Activated CD4-positive, alpha-beta T cell treated with anti-CD3 and anti-CD28 coated beads, Interleukin-2, amount 50 U/mL, for 4 hours (primary cell): ENCODE measurements at regions not wholly inside any gene's neighbourhood (a gene's known extent, or its start where the extent isn't known, plus 50 kb on each side); places are given as distances from the start of the nearest gene placed in this dataset.
A peak's percentile ranks its signal among the peaks of the same experiment; 100 is the strongest.
"Not testable (repeated sequence)": the region's sequence is repeated elsewhere in the genome, so short reads cannot be mapped to it uniquely, and the experiment has no call there.

Source experiments
- DNase-seq, 2 experiments: peaks; one replicate each; pipeline ENCODE4 v3.0.0-alpha.2; 2020

DNA sequence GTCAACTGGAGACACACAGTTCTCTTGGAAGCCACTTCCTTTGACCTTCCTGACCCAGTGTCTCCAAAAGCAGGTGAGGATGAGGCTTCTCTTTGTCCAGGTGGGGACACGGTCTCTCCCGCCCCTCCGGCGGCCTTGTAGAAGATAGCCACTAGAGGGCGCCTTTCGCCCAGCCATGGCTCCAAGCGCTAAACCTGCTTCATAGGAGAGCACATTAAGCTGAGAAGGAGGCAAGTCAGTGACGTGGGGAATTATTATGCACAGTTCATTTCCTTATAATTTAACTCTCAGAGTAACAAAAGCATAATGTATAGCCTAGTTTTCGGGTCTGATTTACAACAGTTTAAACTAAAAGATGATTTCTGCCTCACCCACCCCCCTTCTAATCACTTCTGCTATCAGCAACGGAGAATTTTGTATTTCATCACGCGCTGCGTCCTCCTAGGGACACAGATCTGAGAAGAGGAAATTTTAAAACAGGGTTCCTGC is 208.7 kb downstream of the ICOS start:
- DNase-seq: peak; percentile 71 to 72

DNA sequence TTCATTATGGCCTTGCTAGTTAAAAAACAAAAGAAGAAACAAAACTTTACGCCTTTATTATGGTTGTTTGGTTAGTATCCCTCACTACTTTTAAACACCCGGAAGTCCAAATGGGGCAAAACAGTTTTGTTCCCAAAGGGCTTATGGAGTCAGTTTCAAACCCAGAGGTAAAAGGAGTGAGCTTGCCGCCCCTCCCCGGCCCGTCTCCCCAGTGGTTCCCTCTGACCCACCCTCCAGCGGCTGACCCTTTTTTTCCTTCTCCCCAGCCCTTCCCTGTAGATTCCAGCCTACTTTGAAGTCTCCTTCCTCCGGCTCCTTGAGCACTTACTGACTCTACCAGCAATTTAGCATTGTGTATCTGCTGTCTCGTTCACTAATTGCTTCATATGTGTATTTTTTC is 209.2 kb downstream of the ICOS start:
- no peak for DNase-seq

DNA sequence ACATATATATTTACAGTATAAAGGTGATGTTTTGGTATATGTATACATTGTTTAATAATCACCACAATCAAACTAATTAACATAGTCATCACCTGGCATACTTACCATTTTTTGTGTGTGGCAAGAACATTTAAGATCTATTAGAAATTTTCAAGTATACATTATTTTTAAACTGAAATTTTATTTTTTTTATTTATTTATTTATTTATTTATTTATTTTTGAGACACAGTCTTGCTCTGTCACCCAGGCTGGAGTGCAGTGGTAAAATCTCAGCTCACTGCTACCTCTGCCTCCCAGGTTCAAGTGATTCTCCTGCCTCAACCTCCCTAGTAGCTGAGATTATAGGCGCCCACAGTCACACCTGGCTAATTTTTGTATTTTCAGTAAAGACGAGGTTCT is 210.5 kb downstream of the ICOS start:
- not testable (repeated sequence) for DNase-seq

DNA sequence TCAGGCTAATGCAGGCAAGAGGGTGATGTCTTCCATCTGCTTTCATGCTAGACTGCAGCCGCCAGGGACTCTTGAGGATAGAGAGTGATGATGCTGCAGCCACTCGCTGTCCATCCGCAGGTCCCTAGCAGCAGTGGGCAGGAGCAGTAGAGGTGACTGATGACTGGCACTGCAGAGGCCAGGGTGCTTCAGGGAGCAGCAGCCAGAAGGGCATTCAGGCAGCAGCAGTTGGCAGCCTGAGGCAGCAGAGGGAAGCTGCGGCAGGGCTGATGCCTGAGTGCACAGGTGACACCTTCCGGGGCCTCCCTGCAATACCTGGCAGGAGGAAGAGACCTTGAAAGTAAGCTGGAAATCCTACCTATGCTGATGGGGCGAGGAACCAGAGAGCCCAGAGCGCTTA is 214.2 kb downstream of the ICOS start:
- no peak for DNase-seq

DNA sequence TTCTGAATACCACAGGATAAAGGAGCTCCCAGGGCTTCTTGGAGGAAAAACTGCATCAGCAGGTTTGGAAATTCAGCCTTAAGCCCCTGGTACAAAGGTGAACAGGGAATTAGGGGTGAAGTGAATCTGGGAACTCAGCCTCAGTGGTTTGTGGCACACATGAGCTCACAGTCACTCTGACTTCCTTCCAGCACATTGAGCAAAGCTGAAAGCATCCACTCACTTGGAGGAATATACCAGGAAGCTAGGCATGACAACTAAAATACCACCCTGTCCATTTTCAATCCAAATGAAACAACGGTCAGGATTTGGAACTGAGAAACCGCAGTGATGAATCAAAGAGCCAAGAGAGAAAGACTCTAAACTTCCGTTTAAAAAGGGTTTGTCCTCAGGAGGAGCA is 216.1 kb downstream of the ICOS start:
- no peak for DNase-seq

DNA sequence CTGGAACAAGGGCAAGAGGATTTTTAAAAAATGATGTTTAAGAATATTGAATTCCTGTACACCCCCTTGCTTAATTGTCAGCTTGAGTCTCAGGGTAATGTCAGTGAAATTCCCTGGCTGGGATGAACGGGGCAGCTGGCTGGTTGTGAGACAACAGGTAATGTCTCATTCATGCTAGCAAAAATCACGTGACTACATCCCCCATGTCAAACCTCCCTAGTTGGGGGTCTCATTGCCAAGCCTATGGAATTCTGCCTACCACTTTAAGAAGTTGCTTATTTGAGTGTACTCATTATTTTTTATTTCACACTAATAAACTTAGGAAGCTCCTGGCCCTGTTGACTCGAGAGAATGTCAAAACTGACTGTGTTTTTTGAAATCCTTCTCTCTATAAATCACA is 218.3 kb downstream of the ICOS start:
- no peak for DNase-seq

DNA sequence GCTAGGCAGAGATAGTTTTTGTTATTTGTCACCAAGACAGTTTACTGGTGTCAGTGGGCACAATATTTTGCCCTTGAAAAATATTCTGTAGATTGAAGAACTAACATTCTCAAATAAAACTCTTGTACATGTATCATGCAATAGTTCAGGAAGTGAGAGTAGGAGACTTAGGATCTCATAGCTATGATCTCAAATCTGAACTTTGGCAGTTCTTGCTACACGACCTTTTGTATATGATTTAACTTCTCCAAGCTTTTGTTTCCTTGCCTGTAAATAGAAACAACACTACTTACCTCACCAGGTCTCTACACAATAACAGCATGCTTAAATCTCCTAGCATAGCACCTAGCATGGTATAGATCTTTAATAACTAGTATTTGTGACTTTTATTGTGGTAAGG is 219.9 kb downstream of the ICOS start:
- DNase-seq: no peak

DNA sequence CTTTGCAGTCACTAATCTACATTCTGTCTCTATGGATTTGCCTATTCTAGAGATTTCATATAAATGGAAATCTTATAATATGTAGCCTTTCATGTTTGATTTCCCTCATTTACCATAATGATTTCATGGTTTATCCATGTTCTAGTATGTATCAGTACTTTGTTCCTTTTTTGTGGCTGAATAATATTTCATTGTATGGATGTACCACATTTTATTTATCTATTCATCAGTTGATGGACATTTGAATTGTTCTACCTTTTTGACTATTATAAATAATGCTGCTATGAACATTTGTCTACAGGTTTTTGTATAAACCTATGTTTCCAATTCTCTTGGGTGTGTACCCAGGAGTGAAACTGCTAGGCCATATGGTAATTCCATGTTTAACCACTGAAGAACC is 221.1 kb downstream of the ICOS start:
- DNase-seq: no peak

DNA sequence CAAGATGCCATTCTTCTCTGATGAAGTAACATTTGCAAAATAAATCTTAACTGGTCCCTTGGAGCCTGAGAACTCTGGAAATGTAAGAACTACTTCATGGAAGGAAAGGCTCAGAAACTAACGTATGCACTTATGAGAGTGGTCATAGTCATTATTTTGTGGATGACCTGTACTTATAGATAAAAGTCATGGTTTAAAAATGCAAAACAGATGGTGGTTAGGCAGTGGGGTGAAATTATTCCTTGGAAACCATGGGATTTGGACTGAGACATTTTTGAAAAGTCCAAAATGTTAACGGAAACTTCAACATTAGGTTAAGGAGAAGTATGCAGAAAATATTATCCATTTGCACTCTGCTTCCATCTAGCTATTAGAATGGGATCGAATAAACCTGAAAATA is 223.0 kb downstream of the ICOS start:
- no peak for DNase-seq

DNA sequence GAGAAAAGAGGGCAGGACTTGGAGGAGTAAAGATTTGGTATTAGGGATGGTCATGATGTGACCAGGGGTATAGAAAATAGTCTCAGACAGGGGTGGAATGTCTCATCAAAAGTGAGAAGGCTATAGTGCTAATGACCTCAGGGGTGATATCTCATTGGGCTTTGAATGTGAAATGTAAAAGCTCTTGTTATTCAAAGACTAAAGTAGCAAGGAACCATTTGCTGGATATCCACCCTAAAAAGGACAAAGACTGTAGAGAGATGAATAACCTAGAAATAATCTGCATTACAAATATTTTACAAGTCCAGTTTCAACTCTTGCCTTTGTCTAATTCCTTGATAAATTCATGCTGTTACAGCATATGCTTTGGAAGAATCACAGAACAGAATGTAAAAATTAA is 224.4 kb downstream of the ICOS start:
- DNase-seq: no peak

DNA sequence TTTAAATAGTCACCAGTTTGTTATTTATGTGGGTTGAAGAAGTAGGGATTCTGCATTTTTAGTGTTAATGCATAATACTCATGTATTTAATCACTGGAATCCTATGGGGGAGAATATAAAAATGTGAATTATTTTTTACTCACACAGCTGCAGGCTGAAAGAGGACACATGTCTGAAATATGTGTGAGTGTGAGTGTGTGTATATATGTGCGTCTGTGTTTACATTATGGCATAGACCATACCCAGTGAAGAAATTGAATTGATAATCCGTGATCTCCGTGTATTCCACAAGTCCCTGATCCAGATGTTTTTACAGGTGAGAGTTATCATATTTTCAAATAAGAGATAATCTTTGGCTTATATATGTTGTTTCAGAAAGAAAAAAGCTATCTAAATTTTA is 225.3 kb downstream of the ICOS start:
- DNase-seq: no peak

DNA sequence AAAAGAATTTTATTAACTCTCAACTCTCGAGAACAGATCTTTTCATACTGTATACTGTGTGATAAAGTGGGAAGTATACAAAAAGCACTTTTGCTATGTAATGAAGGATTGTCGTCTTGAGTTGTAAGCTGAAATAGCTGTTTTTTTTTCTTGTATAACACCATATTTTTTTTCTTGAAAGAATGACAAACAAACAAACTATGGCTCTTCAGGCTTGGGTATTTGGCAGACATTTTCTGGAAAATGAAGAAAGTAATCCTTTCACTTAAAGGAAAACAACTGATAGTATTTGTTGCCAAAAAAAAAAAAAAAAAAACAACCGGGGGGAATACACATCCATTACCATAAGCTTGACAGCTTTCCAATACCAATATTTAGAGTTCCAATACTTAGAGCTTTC is 230.4 kb downstream of the ICOS start:
- DNase-seq: no peak

DNA sequence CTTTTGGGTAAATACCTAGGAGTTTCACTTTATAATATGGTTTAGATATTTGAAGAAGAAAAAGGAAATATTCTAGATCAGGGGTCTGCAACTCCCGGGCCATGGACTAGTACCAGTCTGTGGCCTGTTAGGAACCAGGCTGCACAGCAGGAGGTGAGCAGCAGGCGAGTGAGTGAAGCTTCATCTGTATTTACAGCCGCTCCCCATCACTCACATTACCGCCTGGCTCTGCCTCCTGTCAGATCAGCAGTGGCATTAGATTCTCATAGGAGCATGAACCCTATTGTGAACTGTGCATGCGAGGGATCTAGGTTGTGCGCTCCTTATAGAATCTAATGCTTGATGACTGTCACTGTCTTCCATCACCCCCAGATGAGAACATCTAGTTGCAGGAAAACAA is 231.1 kb downstream of the ICOS start:
- DNase-seq: not testable (repeated sequence)

DNA sequence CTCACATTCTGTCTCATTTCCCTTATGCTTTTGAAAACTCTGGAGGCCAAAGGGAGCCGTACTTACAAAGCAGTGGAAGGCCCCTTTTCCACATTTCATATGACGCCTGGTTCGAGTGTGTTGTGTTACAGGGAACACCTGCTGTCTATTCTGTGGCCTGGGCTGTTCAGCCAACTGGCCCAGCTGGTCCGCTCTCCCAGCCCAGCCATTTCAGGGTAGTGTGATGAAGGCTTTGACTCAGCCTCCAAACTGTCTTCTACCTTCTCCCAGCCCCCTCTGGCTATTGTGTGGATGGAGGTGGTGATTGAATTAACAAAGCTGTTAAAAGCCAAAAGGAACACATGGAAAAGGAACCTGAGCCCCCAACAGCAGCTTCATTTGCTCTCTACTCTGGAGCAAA is 233.8 kb downstream of the ICOS start:
- DNase-seq: no peak

DNA sequence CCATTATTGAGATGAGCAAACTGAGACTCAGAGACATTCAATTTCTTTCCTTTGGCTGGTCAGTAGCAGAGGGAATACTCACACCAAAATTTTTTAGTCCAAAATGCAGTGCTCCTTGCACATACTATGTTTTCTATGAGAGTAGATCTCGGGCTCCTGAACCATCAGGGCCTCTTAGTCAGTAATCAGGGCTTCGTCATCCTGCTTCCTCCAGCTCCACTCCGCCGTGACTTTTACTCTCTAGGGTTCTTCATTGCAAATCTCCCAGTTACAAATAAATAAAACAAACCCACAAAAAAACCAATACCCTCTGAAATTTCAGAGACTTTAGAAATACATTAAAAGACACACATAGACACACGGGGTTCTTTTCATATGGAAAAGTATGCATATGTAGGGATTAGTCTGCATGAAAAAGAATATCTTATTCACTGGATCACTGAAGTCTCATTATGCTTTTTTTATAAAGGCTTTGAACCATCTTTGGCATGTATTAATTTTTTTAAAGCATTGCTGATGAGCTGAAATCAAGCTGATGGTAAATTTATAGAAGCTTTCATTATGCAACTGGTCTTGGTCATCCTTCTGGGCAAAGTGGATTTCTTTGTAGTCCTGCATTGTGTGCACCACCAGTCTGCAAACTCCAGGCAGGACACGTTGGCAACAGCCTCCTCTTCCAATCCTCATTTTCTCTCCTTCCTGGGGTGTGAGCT is 235.0 kb downstream of the ICOS start:
- DNase-seq: no peak

DNA sequence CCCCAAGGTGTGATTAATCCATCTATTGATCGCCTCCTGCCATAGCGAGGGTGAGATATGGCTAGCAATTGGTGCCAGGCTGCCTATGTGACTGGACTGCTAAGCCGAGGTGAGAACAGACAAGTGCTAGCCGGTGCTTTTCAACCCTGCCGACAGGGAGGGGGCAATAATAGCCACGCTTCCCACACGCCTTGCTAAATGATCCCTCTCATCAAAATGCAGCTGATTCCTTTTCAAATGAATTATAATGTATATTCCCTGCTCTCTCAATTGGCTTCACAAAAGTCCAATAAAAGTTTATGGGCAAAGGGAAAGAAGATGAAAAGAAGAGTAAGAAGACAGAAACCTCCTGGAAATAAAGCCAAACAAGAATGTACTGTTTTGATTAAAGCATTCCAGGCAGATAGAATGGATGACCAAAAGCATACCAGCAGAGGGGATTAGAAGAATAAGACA is 235.6 kb downstream of the ICOS start:
- no peak for DNase-seq

DNA sequence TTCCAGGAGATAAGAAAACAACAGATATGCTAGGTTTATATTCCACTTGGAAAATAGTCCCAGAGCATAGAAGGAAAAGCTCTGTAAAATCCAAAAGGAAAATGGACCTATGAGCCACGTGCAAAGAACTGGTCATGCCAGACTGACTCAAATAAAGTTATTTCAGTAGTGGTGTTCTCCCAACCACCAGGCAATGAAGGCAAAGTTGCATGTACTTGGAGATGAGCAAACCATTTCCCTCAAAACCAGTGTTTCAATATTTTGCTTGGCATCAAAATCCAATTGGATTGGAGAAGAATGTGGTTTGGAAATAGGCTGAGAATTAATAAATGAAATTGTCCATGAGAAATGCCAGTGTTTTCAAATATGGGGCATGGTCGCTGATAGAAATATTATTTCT is 237.5 kb downstream of the ICOS start:
- DNase-seq: no peak

DNA sequence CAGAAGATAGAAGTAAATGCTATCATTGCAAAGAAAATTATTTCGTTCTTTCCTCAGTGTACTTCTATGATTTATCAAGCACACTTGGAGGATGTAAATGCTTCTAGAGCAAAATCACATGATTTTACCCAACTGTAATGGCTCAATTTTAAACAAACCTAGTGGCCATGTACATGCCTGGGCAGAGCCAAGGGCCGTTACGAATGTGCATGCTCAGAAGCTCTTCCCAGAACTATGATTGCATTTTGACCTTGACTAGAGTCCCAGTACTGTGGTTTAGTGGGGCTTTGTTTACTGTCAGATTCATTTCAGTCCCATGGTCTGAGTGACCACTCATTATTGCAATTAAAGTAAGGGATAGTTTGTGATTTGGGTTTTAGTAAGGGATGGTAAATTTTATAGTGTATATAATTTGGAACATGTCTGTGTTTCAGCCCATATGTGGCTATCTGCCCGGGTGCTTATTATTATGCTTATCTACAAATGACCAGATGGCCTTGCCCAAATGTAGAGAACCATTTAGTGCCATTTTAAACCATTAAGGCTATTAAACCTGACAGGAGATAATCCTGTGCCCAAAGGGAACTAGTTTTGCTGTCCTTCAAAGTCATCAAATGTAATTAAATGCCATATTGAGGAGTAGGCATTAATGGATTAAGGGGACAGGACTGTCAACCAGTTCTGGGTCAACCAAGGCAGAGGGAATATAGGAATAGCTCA is 239.1 kb downstream of the ICOS start:
- no peak for DNase-seq

DNA sequence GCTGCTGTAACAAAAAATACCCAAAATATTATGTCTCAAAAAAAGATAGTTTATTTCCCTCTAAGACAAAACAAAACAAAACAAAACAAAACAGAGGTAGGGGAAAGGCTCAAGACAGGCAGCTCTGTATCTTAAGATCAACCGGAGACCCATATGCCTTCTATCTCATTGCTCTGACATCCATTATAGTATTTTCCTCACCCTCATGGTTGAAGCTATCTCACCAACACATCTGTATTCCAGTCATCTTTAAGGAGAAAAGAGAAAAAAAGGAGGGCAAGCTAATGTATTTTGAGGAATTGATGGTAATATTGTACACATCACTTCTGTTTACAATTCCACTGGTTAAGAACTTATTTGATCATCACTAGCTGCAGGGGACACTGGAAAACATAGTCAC is 239.7 kb downstream of the ICOS start:
- DNase-seq: no peak

DNA sequence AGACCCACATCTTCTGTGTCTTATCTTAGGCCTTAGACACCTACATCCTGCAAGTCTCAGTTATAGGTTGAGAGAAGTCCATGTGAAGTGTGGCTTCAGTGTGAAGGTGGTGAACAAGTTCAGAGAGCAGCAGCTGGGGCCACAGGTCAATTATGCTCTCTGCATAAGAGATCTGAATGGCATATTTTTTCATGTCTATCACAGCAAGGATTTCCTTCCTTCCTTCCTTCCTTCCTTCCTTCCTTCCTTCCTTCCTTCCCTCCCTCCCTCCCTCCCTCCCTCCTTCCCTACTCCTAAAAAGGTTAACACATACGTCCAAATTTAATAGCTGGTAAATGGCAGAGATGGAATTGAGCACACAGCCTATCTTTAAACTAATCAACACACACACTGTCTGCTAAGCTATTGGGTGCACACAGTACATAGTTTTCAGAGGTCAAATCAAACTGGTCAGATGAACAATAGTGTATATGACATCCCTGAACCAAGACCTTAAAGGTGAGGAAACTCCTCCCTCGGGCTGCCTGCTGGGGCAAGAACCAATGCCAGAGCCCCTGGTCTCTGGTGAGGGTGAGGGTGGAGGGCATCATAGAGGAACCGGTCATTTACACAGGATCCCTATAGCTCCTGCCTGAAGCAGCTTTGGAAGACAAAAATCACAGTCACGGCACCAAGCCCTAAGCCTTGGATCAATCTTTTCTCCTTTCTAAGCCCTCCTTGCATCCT is 240.9 kb downstream of the ICOS start:
- DNase-seq: no peak

DNA sequence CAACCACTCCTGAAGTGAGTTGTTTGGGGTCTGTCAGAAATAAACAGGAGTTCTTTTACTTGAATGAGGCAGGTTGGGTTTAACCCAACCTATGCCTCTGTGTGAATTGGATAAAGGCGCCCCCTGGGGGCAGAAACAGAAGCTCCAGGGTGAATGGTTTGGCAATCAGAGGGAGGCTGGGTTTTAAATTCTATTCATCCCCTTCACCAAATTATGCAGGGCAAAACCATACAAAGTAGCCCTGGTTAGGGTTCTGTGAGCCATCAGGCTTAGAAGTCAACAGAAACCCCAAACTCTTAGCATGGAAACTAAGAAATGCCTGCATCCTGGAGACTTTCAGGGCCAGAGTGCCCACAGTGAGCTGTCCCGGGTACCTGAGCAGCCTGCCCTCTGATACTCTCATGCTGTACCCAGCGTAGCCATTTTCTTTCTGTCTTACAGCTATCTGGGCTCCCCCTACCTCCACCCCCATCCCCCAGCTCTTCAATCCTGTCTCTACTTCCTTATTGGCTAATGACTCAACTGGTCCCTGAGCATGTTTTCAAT is 241.5 kb downstream of the ICOS start:
- peak; percentile 70 to 74 for DNase-seq

DNA sequence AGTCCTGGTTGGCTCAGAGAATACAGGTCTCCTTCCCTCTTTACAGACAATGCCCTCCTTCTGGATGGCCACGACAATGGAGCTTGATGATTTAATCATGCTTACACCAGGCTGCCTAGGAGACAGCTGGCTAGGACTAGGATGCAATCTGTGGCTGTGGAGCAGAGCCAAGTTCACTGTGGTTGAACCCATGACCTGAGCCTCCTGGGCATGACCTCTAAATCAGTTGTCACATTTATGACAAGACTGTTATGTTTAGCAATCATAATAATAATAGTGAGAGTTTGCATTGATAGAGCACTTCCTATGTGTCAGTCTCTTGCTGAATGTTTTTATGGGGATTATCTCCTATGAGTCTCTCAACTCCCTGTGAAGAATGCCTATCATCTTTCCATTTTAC is 244.1 kb downstream of the ICOS start:
- no peak for DNase-seq

DNA sequence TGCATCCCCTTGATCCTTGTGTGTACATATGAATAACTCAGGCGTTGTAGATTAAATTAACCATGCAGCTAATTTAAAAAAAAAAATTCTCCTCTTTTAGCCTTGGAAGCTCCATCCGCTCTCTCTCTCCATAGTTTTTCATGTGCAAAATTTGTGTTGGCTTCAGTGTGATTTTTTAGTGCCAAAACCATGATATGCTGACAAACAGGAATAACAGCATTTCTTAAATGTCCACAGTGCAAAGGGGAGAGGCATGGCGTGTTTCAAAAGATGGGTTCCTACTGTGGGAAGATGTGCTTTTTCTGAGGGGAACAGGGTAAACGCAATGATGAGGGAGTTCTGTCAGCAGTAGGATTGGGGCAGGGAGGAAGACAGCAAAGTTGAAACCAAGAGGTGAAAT is 247.0 kb downstream of the ICOS start:
- DNase-seq: no peak

DNA sequence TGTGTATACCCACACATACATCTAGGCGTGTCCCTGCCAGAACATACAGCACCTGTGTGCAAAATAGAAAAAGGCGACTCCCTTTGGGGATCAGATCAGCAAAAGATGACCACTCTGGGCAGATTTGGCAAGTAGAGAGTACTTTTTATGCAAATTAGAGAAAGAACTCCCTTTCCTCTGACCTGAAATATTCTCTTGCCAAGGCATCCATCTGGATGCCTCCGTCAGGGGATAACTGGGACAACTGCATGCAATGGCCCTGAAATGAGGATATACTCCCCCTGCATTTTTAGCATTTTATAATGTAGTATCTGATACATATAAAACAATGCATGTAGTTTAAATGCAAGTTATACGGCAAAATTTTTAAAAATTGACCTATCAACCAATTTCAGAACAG is 247.7 kb downstream of the ICOS start:
- DNase-seq: no peak
